Body of pancreas (tissue), 4 donors: ENCODE measurements at regions not wholly inside any gene's neighbourhood (a gene's known extent, or its start where the extent isn't known, plus 50 kb on each side); places are given as distances from the start of the nearest gene placed in this dataset.

Experiments
- ATAC-seq: fragments of 150-250 bp; one replicate; pipeline ENCODE4 v1.9.1; 2016
- DNase-seq, 4 donors: peaks; one replicate each; pipeline ENCODE4 v3.0.0-alpha.2; 2019
- H3K27ac ChIP-seq, 4 donors: fragments of 200-600 bp; sonication (generic); 1 replicate in 3 of 4; 2 replicates in 1 of 4; pipeline versions ENCODE4 v1.5.1 to v1.6.1; 2016 to 2019; ENCODE audit warnings: mild to moderate bottlenecking in 1 of 4, mixed read lengths in 1 of 4, moderate library complexity in 1 of 4
- H3K27me3 ChIP-seq, 2 donors: fragments of 200-600 bp; sonication (generic); one replicate each; pipeline ENCODE4 v1.6.0; 2016; ENCODE audit warnings: mild to moderate bottlenecking in 1 of 2
- H3K36me3 ChIP-seq, 2 donors: fragments of 200-600 bp; sonication (generic); replicated peaks in 1 of 2; 2 replicates each; pipeline ENCODE4 v1.5.1; 2016; ENCODE audit warnings: low read depth in 2 of 2; ENCODE audit not compliant: insufficient read depth in 1 of 2
- H3K4me1 ChIP-seq: fragments of 200-600 bp; sonication (generic); one replicate; pipeline ENCODE4 v1.6.0; 2016
- H3K4me3 ChIP-seq, 2 donors: fragments of 200-600 bp; sonication (generic); 1 replicate in 1 of 2; 2 replicates in 1 of 2; pipeline ENCODE4 v1.5.1; 2016 to 2019
- H3K9me3 ChIP-seq, 3 donors: fragments of 200-600 bp; sonication (generic); 1 replicate in 2 of 3; 2 replicates in 1 of 3; pipeline ENCODE4 v1.5.1; 2016
- POLR2A ChIP-seq, 3 donors: fragments of 450-650 bp; IDR thresholded peaks; one replicate each; pipeline ENCODE4 v1.6.1; 2016; ENCODE audit warnings: antibody characterized with exemption in 3 of 3, mild to moderate bottlenecking in 2 of 3
- WGBS, 2 donors: methylation state at CpG; one replicate each; pipeline ENCODE4 v1.1.5; 2017; 5-methylcytosine and 5-hydroxymethylcytosine counted together
- intact Hi-C: fragments of 100-400 bp; cut with DNase I; formaldehyde crosslinking; loops from one replicate; pipeline ENCODE4 v1.15.1; 2023
- TF ChIP-seq, protein P1 (sequence below), 7 experiments: fragments of 450-650 bp in 4 of 7; fragments of 200-600 bp in 3 of 7; sonication (generic) in 3 of 7; IDR thresholded peaks; one replicate each; pipeline ENCODE4 v1.5.1; 2016 to 2019; ENCODE audit warnings: antibody characterized with exemption in 7 of 7

DNA sequence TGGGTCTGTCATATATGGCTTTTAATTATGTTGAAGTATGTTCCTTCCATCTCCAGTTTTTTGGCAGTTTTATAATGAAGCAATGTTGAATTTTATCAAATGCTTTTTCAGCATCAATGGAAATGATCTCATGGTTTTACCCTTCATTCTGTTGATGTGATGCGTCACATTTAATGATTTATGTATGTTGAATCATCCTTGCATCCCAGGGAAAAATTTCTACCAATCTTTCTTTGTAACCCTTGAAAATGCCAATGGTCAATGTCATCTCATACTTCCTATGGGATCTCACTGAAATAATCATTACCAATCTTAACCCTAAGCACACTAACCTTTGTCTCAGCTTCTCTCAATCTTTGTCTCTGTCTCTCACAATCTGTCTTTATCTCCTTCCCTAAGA is 1004.0 kb downstream of the KCNT2 start:
- intact Hi-C loops: no loop called here
- no peak for DNase-seq
- Histone ChIP-seq H3K9me3 (no peaks in the 10 kb centered on the region), H3K27ac (no peak overlapping the region), H3K36me3 (no peaks in the 10 kb centered on the region), H3K27me3 (no peaks in the 10 kb centered on the region), H3K4me1 (no peaks in the 10 kb centered on the region), H3K4me3 (no peak overlapping the region)
- ATAC-seq: no peak
- no peak for TF ChIP-seq POLR2A (IDR thresholded peaks at IDR 0.05)
- TF ChIP-seq, protein P1, sequence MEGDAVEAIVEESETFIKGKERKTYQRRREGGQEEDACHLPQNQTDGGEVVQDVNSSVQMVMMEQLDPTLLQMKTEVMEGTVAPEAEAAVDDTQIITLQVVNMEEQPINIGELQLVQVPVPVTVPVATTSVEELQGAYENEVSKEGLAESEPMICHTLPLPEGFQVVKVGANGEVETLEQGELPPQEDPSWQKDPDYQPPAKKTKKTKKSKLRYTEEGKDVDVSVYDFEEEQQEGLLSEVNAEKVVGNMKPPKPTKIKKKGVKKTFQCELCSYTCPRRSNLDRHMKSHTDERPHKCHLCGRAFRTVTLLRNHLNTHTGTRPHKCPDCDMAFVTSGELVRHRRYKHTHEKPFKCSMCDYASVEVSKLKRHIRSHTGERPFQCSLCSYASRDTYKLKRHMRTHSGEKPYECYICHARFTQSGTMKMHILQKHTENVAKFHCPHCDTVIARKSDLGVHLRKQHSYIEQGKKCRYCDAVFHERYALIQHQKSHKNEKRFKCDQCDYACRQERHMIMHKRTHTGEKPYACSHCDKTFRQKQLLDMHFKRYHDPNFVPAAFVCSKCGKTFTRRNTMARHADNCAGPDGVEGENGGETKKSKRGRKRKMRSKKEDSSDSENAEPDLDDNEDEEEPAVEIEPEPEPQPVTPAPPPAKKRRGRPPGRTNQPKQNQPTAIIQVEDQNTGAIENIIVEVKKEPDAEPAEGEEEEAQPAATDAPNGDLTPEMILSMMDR (IDR thresholded peaks at IDR 0.05): no peak
- 65 to 68% methylated on average over 1 of the region's 1 CpG for WGBS, 2 donors

DNA sequence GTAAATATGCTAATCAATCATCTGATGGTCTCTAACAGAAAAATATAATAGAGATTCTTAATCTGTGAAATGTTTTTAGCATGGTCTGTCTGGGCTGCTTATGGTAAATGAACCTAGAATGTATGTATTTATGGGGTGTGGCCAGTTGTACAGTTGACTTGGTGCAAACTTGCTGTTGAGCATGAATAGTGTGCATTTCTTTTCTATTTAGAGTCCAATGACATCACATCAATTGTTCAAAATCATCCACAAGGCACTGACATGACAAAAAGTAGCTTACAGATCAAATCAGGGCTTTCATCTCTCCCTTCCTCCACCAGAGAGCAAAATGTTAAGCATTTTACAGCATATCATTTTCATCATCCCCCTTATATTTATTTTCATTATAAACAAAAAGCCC is 1010.3 kb downstream of the KCNT2 start:
- Histone ChIP-seq H3K27me3 (no peaks in the 10 kb centered on the region), H3K4me3 (no peak overlapping the region), H3K36me3 (no peaks in the 10 kb centered on the region), H3K27ac (no peak overlapping the region), H3K4me1 (no peaks in the 10 kb centered on the region), H3K9me3 (no peaks in the 10 kb centered on the region)
- DNase-seq (no peak), ATAC-seq (no peak)
- TF ChIP-seq POLR2A (IDR thresholded peaks at IDR 0.05): no peak
- intact Hi-C loops: no loop called here

DNA sequence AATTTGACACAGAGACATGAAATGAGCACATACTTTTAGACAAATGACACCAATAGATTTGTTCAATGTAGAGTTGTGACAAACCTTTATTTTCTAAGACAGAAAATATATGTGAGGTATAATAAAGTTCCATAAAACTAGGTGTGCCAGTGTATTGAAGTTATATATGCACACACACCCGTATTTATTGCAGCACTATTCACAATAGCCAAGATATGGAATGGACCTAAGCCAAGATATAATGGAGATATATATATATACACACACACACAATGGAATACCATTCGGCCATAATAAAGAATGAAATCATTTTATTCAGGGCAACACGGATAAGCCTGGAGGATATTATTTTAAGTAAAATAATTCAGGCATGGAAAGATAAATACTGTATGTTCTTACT is 1013.5 kb downstream of the KCNT2 start:
- H3K27ac ChIP-seq: no peak overlapping the region
- 56 to 58% methylated on average over 3 of the region's 3 CpGs for WGBS, 2 donors
- intact Hi-C loops: no loop called here
- ATAC-seq: no peak
- H3K9me3 ChIP-seq: no peaks in the 10 kb centered on the region
- no peak for TF ChIP-seq POLR2A (IDR thresholded peaks at IDR 0.05)
- no peaks in the 10 kb centered on the region for H3K4me1 ChIP-seq
- H3K27me3 ChIP-seq: no peaks in the 10 kb centered on the region
- no peak overlapping the region for H3K4me3 ChIP-seq
- no peaks in the 10 kb centered on the region for H3K36me3 ChIP-seq
- DNase-seq: no peak

DNA sequence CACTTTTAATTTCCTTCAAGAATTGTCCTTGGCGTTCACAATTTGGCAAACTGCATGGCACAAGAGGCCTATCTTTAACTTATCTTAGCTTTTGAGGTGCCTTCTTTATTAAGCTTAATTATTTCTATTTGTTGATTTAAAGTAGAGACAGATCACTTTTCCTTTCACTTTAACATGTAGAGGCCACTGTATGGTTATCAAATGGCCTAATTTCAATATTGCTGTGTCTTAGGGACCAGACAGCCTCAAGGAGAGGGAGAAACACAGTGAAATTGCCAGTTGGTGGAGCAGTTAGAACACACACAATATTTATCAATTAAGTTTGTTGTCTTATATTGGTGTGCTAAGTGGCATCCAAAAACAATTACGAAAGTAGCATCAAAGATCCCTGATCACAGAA is 1013.9 kb downstream of the KCNT2 start:
- Histone ChIP-seq H3K27me3 (no peaks in the 10 kb centered on the region), H3K4me1 (no peaks in the 10 kb centered on the region), H3K36me3 (no peaks in the 10 kb centered on the region), H3K27ac (no peak overlapping the region), H3K4me3 (no peak overlapping the region), H3K9me3 (no peaks in the 10 kb centered on the region)
- intact Hi-C loops: no loop called here
- WGBS, 2 donors: 58 to 66% methylated on average over 2 of the region's 2 CpGs
- TF ChIP-seq, protein P1 (IDR thresholded peaks at IDR 0.05): no peak
- TF ChIP-seq POLR2A (IDR thresholded peaks at IDR 0.05): no peak
- ATAC-seq: no peak
- no peak for DNase-seq

DNA sequence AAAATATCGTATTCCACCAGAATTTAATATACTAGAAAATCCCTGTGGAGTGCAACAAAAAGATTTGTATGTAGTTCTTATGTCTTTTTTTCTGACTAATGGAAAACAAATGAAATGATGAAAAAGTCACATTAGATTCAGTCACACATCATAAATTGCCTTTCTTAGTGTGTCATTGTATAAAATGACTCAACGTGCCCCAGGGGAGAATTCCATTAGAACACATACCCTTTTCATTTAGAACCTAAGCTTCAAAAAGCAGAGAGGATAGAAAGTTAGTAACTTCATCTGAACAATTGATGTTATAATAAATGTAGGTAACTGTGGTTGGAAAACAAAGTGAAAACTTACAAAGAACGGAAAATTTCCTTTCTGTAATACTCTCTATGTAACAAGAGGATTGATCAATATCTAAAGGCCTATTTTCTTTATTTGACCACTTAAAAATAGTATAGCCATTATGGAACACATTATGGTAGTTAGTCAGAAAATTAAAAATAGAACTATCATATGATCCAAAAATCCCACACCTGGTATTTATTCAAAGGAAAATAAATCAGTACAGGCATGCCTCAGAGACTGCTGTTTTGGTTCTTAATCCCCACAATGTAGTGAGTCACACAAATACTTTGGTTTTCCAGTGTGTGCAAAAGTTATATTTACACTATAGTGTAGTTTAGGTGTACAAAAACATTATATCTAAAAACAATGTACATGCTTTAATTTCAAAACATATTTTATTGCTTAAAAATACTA is 1016.1 kb downstream of the KCNT2 start:
- H3K27me3 ChIP-seq: no peaks in the 10 kb centered on the region
- ATAC-seq (no peak), DNase-seq (no peak)
- H3K9me3 ChIP-seq: no peaks in the 10 kb centered on the region
- intact Hi-C loops: no loop called here
- H3K36me3 ChIP-seq: no peaks in the 10 kb centered on the region
- no peak overlapping the region for H3K27ac ChIP-seq
- H3K4me1 ChIP-seq: no peaks in the 10 kb centered on the region
- no peak overlapping the region for H3K4me3 ChIP-seq
- no peak for TF ChIP-seq POLR2A (IDR thresholded peaks at IDR 0.05)
- TF ChIP-seq, protein P1 (IDR thresholded peaks at IDR 0.05): no peak
- 50 to 56% methylated on average over 3 of the region's 3 CpGs for WGBS, 2 donors

DNA sequence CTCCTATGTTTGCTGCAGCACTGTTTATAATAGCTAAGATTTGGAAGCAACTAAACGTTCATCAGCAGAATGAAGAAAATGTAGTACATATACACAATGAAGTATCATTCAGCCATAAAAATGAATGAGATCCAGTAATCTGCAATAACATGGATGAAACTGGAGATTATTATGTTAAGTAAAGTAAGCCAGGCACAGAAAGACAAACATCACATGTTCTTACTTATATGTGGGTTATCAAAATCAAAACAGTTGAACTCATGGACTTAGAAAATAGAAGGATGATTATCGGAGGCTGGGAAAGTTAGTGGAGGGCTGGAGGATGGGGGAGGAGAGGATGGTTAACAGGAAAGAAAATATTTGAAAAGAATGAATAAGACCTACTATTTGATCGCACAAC is 1017.6 kb downstream of the KCNT2 start:
- no peaks in the 10 kb centered on the region for H3K4me1 ChIP-seq
- intact Hi-C loops: no loop called here

More for the DNA sequence above, 1017.6 kb downstream of the KCNT2 start:
- ATAC-seq (no peak), DNase-seq (no peak)
- no peaks in the 10 kb centered on the region for H3K27me3 ChIP-seq
- H3K36me3 ChIP-seq: no peaks in the 10 kb centered on the region
- no peaks in the 10 kb centered on the region for H3K9me3 ChIP-seq
- no peak overlapping the region for H3K4me3 ChIP-seq
- 61 to 67% methylated on average over 3 of the region's 3 CpGs for WGBS, 2 donors
- TF ChIP-seq, protein P1 (IDR thresholded peaks at IDR 0.05): no peak
- no peak for TF ChIP-seq POLR2A (IDR thresholded peaks at IDR 0.05)
- H3K27ac ChIP-seq: no peak overlapping the region
